GM21390 (cell line): ENCODE measurements at regions not wholly inside any gene's neighbourhood (a gene's known extent, or its start where the extent isn't known, plus 50 kb on each side); places are given as distances from the start of the nearest gene placed in this dataset.
A peak's percentile ranks its signal among the peaks of the same experiment; 100 is the strongest.
"Not testable (repeated sequence)": the region's sequence is repeated elsewhere in the genome, so short reads cannot be mapped to it uniquely, and the experiment has no call there.

ENCODE experiments used
- ATAC-seq: cut with Tn5 transposase; IDR thresholded peaks from one replicate; pipeline ENCODE4 v1.9.1; 2021; ENCODE audit not compliant: unreplicated experiment

DNA sequence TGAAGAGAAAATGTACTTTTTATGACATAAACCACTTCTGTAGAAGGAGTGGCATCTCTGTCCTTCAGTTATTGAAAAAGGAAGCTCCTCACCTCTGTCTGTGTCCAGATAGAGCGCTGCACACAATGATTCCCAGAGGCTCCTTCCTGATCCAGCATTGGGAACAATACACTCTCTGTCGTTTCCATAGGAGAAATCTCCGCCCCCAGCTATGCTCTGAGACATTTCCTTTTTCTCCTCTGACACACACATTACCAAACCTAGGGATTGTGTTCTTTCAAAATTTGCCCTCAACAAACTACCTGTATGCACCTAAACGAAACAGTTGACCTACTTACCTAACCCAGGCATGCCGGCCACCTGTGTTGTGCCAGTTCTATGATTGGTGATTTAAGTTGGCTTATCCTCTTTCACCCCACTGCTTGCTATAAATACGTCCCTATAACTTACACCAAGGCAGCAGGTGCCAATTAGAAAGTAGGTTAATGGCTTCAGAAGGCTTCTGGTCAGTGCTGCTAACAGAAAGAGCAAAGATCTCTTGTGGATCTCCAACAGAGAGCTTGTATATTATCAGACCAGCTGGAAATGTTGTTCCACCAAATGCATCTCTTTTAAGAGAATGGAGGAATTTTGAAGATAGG lies 140.1 kb upstream of the JCAD start:
- no peak for ATAC-seq

DNA sequence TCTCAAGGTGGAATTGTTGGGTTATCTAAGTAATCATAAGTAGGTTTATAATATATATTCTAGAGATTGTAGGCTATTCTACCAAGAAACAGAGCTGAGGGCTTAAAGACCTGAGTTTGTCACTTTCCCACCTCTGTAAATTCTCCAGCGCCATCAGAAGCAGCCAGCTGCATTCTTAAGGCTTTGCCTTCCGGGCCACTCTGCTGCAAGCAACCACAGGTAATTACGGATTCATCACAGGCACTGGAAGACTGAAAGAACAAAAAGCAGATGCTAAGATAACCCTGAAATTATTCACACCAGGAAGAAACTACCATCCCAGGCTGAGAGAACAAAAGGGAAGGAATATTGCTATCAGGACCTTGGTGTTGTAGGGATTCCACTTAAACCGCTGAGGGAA lies 137.8 kb upstream of the JCAD start:
- ATAC-seq, result no peak

DNA sequence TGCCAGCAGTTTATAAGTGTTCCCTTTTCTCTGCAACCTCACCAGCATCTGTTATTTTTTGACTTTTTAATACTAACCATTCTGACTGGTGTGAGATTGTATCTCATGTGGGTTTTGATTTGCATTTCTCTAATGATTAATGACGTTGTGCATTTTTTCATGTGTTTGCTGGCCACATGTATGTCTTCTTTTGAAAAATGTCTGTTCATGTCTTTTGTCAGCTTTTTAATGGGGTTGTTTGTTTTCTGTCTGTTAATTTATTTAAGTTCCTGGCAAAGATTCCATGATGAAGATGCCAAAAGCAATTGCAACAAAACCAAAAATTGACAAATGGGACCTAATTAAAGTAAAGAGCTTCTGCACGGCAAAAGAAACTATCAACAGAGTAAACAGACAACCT lies 137.2 kb upstream of the JCAD start:
- not testable (repeated sequence) for ATAC-seq

DNA sequence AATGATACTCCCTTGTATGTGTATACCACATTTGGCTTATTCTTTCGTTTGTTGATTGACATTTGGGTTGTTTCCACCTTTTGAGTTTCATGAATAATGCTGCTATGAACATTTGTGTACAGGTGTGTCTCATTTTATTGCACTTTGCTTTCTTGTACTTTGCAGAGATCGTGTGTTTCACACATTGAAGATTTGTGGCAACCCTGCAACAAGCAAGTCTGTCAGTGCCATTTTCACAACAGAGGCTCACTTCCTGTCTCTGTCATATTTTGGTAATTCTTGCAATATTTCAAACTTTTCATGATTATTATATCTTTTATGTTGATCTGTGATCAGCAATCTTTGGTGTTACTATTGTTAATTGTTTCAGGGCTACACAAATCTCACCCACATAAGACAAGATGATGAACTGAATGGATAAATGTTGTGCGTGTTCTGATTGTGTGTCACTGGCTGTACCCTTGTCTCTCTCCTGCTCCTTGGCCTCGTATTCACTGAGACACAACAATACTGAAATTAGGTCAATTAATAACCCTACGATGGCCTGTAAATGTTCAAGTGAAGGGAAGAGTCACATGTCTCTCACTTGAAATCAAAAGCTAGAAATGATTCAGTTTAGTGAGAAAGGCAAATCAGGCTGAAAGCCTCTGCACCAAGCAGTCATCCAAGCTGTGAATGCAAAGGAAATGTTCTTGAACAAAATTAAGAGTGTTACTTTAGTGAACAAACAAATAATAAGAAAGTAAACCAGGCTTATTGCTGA lies 133.6 kb upstream of the JCAD start:
- ATAC-seq, result peak; percentile 70

DNA sequence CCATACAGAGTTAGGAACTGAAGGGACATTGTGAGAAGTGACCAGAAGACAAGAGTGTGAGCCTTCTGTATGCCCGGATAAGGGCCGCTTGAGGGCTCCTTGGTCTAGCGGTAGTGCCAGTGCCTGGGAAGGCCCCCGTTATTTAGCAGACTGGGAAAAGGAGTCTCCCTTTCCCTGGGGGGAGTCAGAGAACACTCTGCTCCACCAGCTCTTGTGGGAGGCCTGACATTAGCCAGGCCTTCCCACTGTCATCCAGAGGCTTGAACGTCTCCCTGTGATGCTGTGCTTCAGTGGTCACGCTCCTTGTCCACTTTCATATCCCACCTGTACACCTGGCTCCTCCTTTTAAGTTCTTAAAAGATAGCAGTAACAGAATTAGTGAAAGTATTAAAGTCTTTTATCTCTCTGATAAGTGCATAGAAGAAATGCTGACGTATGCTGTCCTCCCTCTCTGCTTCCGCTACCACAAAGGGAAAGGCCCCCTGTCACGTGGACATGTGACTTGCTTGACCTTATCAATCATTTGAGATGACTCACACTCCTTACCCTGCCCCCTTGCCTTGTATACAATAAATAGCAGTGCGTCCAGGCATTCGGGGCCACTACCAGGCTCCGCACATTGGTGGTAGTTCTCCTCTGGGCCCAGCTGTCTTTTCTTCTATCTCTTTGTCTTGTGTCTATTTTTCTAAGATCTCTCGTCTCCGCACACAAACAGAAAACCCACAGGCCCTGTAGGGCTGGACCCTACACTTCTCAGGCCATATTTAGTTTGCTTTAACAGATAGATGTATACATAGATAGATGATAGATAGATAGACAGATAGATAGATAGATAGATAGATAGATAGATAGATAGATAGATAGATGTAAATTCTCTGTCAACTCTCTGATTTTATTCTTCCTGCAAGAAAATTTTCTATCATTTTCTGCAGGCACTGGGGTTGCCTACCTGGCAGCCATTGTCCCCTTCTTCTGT lies 131.5 kb upstream of the JCAD start:
- ATAC-seq, result no peak

DNA sequence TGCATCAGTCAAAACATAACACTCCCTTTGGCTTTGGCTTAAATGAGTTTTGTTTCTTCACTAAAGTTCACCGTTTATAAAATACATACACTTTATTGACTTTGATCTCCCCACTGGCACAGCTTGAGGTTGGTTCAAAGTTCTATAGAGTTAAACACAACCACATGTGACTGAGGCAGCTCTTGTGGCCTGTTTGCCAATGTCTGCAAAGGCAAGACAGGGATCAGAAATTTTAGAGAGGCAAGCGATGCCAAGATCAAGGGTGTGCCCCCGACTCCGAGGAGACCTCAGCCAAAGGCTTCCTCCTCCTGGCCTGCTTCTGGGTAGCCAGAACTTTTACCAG lies 129.8 kb upstream of the JCAD start:
- ATAC-seq, result no peak

DNA sequence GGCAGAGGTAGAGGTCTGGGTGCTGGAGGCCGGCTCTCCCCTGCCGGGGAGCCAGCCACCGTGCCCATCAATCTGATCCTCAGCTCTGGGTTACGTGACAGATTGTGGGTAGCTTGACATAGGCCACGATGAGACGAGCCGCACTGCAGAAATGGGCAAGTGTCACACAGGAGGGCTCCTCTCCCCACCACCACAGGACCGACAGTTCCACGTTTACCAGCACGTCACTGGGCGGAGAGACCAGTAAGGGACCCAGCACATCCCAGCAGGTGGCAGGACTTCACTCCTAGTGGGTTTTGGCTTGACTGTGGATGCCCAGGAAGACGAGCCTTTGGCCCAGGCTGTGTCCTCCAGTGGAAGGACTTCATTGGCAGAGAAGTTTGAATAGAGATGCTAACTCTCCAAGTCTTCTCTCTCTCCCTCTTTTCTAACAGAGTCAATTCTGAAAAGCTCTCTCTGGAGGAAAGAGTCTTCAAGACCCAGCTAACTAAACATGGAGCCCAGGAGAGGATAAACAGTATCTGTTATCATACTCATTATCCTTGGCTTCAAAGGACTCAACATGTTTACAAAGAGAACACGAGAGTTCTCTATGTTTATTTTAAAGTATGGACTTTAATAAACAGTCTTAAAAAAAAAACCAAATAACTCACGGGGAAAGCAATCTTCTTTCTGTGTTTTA lies 129.3 kb upstream of the JCAD start:
- no peak for ATAC-seq

DNA sequence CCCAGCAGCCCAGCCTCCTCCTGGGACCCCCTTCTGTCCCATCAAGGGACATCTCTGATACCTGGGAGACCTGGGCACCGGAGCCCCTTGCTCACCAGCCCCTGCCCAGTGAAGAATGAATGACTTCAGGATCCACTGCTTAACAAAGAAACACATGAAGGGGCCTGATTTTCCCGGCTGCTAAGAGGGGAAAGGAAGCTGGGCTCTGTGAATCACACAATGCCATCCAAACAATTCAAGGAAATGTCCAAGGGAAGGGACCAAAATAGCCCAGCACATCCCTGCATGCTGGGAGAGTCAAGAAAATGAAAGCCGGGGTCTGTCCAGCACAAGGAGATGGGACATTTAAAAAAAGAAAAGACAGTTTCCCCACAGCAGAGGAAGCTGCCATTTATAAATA lies 128.7 kb upstream of the JCAD start:
- ATAC-seq, result no peak

DNA sequence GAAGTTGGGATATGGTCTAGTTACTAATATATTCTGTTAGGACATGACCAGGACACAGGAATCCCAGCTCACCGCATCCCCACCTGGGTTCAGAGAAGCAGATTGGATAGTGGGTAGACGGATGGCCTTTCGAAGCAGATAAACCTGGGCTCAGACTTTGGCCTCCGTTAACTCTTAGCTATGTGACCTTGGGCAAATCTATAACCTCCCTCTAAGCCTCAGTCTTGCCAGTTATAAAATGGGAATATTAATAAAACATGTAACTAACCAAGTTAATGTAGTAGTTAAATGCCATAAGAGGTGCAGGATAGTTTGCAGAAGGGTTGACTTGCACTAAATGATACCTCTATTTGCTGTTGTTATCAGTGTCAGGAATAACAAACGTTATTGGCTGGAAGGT lies 127.6 kb upstream of the JCAD start:
- ATAC-seq, result no peak

DNA sequence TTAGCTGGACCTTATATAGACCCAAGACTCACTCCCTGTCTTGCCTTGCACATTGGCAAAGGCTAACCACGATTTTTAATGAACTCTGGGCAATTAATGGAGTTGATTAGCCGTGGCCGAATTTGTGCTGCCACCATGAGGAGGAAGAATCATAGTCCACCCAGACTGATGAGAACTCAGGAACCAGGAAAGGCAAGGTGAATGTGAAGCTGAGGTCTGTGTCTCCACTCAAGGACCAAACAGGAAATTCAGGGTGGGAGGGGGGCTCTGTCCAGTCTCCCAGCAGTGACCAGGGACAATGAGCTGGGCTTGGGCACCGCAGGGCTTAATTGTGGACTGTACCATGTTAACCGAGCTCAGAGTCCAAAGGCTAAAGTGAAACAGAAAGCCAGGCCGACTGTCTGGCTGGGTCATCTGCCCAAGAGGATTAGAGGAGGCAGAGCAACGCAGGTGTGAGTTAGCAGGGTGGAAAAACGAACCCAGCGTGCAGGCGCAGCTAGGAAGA lies 127.0 kb upstream of the JCAD start:
- no peak for ATAC-seq

DNA sequence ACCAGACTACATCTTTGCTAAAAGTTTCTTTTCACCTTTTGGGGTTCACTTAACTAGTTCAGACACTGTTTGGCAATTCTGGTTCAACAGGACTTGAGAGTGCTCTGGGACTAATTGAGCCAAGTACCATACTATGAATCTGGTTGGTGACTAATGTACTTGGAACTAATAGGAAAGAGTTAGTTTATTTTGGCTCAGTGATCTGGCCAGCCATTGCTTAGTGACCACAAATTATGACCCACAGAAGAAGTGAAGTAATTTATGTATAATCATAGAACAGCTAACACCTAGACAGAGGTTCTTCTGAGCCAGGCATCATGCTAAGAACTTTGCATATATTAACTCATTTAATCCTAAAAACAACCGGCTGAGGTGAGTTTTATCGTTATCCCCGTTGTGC lies 126.5 kb upstream of the JCAD start:
- ATAC-seq, result no peak

DNA sequence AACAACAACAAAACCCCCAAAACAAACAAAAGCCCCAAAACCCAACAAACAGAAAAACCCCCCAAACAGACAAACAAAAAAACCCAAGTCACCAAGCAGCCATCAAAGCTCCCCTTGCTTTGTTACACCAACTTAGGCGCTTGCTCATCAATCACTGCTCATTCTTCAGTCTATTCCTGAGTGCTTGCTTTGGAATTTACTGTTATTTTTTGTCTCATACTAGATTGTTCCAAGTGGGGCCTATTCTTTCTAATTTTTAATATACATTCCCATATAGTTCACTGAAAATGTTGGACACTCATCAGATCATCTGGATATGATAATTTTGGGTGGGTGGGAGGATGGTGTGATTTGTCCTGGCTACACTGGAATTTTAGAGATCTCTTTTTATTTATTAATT lies 126.0 kb upstream of the JCAD start:
- ATAC-seq, result no peak

DNA sequence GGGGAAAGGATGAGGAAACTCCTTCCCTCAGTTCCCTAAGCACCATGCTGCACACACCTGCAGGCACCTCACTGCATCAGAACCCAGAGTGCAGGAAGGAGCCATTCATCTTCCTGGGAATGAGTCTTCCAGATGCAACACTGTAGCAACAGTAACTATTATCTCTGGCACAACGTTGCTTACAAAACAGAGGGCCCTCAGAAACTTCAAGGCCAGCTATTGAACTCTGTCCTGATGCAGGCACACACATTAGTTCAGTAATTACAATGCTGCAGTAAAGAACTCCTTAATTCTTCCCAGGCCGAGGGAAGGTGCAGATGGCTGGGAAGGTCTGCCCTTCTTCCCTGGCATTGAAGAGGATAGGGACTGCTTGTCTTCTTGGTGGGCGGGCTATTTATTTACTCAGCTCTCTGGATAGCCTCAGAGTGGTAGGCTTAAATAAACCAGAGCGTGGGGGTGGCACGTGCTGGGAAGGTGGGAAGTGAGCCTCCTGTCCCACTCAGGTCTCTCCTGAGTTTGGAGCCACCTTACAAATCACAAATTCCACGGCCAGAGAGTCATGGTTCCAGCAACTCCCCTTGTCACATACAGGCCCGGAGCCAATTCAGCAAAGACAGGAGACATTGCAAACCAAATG lies 125.1 kb upstream of the JCAD start:
- ATAC-seq, result no peak

DNA sequence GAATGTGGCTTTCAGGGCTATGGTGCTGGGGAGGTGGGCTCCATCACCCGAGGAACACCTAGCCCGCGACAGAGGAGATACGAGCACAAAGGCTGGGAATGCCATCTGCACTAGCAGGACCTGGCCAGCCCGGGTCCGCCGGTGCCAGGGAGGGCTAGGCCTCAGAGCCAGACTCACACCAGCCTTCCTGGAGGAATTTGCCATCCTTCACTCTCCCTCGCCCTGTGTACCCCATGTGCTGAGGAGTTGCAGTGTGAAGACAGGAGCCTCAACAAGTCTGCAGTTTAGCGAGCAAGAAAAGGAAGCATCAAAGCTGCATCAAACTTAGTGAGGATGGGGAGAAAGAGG lies 123.6 kb upstream of the JCAD start:
- ATAC-seq, result no peak

DNA sequence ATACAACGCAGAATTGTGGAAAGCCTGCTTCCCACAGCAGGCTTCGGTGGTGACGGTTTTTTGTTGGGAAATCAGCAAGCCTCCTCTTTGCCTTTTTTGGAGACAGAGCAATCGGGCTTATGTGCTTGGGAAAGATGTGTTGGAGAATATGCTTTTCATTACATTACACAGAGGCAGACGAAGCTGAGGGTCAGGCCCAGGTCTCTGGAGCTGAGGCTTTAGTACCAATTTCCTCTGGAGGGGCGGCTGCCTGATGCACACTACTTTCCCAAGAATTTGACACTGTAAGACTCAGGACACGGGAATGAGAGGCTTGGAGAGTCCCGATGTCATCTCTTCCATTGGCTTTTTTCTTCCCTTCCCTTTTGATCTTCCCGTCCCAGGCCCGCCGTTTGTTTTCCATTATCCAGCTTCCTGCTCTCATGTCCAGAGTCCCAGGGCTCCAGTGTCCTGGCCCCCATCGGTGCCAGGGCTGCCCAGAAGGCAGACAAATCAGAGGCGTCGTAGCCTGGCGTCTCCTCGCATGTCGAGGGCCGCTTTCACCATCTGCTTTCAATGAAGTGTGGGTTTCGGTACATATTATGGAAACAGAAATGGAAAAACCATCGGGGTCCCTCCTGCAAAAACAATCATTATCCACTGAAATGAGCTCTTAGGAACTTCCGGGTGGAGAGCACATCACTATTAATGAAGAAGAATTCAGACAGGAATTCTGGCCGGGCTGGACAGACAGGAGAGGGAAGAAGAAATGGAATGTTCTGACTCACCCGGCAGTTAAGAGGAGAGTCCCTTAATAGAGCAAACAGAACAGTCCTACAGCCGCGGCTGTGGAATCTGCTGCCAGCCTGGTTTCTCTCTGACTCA lies 123.0 kb upstream of the JCAD start:
- no peak for ATAC-seq

DNA sequence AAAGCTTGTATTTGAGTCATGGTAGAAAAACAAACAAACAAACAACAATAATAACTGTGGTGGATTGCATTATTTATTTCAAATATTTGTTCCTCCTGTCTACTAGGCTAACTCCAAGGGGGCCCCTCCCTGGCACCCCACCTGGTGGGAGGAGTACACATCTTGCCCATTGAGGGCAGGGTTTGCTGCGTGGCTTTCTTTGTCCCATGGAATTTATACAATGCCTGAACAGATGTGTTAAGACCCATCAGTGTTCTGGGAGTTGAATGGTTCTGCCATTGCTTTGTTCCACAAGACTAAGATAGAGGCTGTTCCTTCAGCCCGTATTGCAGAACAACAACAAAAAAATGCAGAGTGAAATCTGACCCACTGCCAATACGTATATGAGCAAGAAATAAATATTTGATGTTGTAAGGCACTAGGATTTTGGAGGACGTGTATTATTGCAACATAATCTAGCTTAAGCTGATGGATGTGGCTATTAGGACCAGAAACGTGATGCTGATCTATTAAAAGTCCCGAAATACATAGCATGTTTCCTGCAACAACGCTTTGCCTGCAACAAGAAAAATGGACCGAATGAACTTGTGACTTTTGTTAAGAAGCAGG lies 119.1 kb upstream of the JCAD start:
- ATAC-seq, result no peak

DNA sequence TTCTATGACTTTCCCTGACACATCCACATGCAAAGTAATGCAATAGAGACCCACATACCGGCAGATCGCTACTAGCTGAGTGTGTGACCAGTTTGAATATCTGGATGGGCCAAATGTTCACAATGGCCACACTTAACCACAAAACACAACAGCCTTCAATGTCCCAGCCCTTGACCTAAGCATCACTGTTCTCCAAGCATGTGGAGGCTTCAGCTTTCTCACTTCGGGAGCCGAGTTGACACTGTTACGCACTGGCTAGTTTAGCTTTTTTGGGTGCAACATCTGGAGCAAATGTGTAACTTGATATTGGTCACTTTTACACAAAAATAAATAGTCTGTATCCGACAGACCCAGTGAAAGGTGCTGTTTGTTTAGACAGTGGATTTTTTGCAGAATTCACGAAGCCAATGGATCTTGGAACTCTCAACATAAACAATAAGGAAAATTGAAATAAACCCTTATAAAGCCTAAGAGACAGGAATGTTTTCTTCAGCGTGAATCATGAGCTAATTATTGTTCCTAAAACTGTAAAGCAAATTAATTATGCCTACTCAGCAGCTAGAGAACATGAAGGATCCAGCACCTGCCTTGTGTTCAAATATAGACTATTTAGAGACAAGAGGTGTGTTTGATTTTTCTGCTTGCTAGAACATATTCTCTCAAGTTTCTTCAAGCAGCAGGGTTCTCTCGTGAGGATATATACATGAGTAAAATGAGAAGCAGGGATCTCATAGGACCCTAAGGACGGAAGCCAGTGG lies 117.6 kb upstream of the JCAD start:
- ATAC-seq, result no peak

DNA sequence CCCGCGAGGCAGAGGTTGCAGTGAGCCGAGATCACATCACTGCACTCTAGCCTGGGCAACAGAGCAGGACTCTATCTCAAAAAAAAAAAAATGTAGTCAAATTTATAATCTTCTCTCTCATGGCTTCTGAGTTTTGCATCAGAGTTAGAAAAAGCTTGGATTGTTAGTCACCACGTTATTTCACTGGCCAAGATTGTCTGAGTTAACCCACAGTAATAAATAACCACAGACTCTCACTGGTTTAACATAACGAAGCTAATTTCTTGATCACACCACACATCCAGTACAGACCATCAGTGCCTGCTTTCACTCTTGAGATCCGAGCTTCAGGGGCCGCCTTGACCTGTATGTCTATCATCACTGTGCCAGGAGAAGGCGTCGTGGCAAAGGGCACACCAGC lies 116.8 kb upstream of the JCAD start:
- no peak for ATAC-seq

DNA sequence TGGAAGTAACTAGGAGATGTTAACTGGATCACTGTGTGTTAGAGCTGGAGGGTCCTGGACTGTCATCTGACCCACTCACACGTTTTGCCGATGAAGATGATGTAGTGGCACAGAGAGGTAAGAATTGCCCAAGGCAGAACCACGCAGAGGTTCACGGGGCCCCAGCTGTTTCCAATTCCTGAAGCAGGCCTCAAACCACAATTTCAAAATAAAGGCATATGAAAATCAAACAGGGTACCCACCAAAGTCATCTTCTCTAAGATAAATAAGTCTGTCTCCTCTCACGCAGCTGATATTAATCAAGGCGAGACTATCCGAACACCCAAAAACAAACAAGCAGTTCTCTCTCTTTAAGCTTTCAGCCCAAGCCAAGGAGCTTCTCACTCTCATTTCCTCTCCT lies 113.3 kb upstream of the JCAD start:
- no peak for ATAC-seq
